ENCODE measurements at regions not wholly inside any gene's neighbourhood (a gene's known extent, or its start where the extent isn't known, plus 50 kb on each side); places are given as distances from the start of the nearest gene placed in this dataset.
"Not testable (repeated sequence)": the region's sequence is repeated elsewhere in the genome, so short reads cannot be mapped to it uniquely, and the experiment has no call there.

DNA sequence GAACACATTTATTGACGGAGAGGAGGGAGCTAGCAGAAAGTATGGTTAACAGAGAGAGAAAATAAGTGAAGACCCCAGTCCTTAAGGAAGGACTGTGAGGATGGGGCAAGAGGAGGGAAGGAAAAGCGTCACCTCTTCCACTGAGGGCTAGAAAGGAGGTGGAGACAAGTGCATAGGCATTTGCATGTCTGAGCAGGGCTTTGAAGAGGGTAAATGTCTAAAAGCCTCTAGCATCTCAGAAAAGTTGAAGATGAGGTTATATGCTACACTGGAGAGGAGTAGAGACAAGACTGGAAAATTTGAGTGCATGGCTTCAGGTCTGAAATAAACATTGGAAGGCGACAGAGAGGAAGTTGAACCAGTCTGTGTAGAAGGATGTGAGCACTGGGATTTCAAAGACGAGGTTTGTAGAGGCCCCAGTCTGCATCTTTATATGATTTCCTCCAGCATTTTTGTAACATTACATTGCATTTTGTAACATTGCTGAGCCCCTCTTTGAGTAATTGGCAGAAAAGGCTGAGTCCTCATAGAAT, 98.5 kb upstream of the IFNG-AS1 start:
- Mint-ChIP-seq H3K36me3 (no peaks in the 10 kb centered on the region), H3K4me3 (no peak overlapping the region), H3K27ac (no peak overlapping the region), H3K27me3 (peaks cover 21 to 22% of the 10 kb centered on the region in 2 donors), H3K9me3 (no peaks in the 10 kb centered on the region), H3K4me1 (ENCODE audit: low read depth in 2 of 2) (peaks cover 9 to 12% of the 10 kb centered on the region in 2 donors)
- ATAC-seq (no peak), DNase-seq (ENCODE audit: low spot score) (no peak)

DNA sequence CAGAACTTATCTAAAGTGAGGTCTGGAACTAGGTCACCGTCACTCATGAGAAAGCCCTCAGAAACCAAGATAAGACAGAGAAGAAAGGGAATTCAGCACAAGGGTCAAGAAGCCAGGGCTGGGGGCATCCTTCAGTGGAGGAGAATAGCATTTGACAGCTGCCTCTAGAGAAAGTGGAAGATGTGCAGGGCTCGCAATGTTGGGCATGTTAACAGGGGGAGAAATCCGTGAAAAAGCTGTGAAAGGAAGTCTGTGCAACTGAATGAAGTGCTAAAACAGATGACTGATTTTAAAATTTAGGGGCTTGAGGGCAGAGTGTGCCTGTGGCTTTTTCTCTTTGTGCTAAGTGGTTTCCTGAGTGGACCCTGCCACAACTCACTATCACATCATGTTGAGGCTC, 97.7 kb upstream of the IFNG-AS1 start:
- H3K4me3 Mint-ChIP-seq, result no peak overlapping the region
- no peak overlapping the region for H3K27ac Mint-ChIP-seq
- no peak for ATAC-seq
- peaks cover 19 to 22% of the 10 kb centered on the region in 2 donors for H3K27me3 Mint-ChIP-seq
- no peaks in the 10 kb centered on the region for H3K9me3 Mint-ChIP-seq
- DNase-seq (ENCODE audit: low spot score), result no peak
- peaks cover 9 to 12% of the 10 kb centered on the region in 2 donors for H3K4me1 Mint-ChIP-seq (ENCODE audit: low read depth in 2 of 2)
- no peaks in the 10 kb centered on the region for H3K36me3 Mint-ChIP-seq

DNA sequence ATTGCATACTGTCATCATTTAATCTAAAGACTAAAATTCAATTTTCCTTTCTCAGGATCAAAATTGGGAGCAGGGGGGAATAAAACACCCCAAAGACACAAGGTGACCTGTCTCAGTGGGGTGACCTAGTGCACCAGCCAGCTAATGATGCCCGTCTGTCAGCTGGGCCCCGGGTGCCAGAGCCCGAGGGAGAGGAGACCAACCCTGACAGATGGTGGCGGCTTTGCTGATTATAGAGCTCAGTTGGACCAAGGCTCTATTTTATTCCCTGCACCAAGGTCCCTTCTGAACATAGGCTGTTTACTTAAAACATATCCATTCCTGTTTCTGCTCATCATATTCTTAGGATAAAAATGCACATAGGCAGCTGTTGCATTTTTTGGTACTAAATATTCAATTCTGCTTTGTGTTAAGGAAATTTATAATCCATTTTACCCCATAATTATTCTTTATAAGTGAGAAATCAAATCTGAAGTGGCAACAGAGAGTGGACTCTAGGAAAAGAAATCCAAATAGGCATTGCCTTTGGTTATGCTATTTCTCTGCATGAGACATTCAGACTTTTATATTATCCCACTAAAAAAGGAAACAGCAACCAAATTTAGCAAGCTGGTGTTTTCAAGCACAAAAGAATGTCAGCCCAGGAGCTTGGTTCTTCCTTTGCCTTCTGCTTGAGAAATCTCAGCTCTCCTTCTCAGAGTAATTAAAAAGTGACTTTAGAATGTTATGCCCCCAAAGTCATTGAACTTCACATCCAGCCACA, 96.8 kb upstream of the IFNG-AS1 start:
- H3K4me1 Mint-ChIP-seq (ENCODE audit: low read depth in 2 of 2), result peaks cover 9 to 12% of the 10 kb centered on the region in 2 donors
- H3K36me3 Mint-ChIP-seq, result no peaks in the 10 kb centered on the region
- DNase-seq (ENCODE audit: low spot score) (no peak), ATAC-seq (no peak)
- no peak overlapping the region for H3K27ac Mint-ChIP-seq
- H3K9me3 Mint-ChIP-seq, result no peaks in the 10 kb centered on the region
- H3K27me3 Mint-ChIP-seq, result peaks cover 14 to 15% of the 10 kb centered on the region in 2 donors
- H3K4me3 Mint-ChIP-seq, result no peak overlapping the region

- H3K36me3 Mint-ChIP-seq, result no peaks in the 10 kb centered on the region
- H3K27me3 Mint-ChIP-seq, result peaks cover 14% of the 10 kb centered on the region in 2 donors
- no peak overlapping the region for H3K27ac Mint-ChIP-seq
- H3K9me3 Mint-ChIP-seq, result no peaks in the 10 kb centered on the region
- peaks cover 9 to 12% of the 10 kb centered on the region in 2 donors for H3K4me1 Mint-ChIP-seq (ENCODE audit: low read depth in 2 of 2)
- no peak overlapping the region for H3K4me3 Mint-ChIP-seq
- DNase-seq (ENCODE audit: low spot score), result no peak
- ATAC-seq, result no peak
Observed at GRCh38 chr12:67893022-67893580, 96.1 kb upstream of the IFNG-AS1 start.

DNA sequence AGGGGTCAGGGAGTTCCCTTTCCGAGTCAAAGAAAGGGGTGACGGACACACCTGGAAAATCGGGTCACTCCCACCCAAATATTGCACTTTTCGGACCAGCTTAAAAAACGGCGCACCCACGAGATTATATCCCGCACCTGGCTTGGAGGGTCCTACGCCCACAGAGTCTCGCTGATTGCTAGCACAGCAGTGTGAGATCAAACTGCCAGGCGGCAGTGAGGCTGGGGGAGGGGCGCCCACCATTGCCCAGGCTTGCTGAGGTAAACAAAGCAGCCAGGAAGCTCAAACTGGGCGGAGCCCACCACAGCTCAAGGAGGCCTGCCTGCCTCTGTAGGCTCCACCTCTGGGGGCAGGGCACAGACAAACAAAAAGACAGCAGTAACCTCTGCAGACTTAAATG, 88.8 kb upstream of the IFNG-AS1 start:
- H3K36me3 Mint-ChIP-seq; DNase-seq (ENCODE audit: low spot score); H3K4me1 Mint-ChIP-seq (ENCODE audit: low read depth in 2 of 2); H3K9me3 Mint-ChIP-seq; ATAC-seq; H3K4me3 Mint-ChIP-seq; H3K27me3 Mint-ChIP-seq; H3K27ac Mint-ChIP-seq: not testable (repeated sequence)

GRCh38 chr12:67909091-67909531, 80.1 kb upstream of the IFNG-AS1 start:
- no peaks in the 10 kb centered on the region for H3K36me3 Mint-ChIP-seq
- peaks cover 26 to 39% of the 10 kb centered on the region in 2 donors for H3K27me3 Mint-ChIP-seq
- no peak overlapping the region for H3K27ac Mint-ChIP-seq
- no peaks in the 10 kb centered on the region for H3K4me1 Mint-ChIP-seq (ENCODE audit: low read depth in 2 of 2)
- ATAC-seq, result no peak
- no peak for DNase-seq (ENCODE audit: low spot score)
- no peak overlapping the region for H3K4me3 Mint-ChIP-seq
- H3K9me3 Mint-ChIP-seq, result no peaks in the 10 kb centered on the region

DNA sequence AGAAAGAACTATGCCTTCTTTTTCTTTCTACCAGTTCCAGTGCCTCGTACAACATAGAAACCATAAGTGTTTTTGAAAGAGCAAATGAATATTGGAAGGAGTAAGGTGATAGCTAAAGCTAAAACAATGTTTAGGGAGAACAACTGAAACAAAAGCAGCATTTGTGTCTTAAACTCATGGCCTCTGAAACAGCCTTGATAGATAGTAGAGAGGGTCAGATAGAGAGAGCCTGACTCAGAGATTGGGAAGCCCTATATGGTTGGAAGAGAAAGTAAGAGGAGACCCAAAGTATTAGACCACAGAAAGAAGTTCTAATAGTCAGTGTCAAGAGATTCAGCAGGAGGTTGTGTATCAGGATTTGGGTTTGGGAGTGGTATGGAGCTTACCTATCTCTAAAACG, 79.6 kb upstream of the IFNG-AS1 start:
- Mint-ChIP-seq H3K4me1 (ENCODE audit: low read depth in 2 of 2) (no peaks in the 10 kb centered on the region), H3K4me3 (no peak overlapping the region), H3K36me3 (no peaks in the 10 kb centered on the region), H3K27ac (no peak overlapping the region), H3K9me3 (no peaks in the 10 kb centered on the region), H3K27me3 (peaks cover 26 to 39% of the 10 kb centered on the region in 2 donors)
- ATAC-seq, result no peak
- no peak for DNase-seq (ENCODE audit: low spot score)

DNA sequence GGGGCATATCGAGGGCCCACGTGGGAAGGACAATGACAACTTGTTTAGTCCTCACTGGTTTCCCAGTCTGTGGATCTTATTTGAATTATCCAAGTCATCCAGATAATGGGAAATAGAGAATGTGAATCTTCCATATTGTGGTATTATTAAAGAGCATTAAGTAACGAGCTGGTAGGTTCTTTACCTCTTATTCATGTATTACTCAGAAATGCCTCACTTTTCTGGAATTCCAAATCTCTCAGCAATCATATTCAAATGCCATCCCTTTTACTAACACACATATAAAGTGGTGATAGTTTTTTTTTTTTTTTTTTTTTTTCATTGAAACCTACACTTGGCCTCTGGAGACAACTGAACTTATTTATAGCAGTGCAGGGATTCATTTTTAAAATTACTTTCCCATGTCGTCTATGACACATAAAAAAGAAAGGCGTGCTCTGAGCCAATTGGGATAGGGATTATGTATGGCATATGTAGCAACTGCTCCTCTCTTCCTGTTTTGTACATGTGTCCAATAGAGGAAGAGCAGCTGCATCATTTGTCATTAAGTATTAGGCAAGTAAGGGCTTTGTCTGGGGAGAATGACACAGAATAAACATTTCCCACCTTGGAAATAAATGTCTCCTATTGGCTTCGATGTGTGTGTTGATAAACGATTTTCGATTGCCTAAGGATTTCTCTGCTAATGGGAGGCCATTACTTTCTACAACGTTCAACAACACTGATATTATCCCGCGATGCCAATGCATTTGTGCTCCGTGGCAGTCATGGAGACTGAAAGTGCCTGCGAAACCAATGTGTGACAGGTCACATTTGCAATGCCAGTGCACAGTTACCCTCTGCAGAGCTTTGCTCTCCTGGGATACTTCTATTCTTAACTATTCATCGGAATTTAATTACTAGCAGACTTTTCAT, 78.6 kb upstream of the IFNG-AS1 start:
- no peak overlapping the region for H3K4me3 Mint-ChIP-seq
- DNase-seq (ENCODE audit: low spot score), result no peak
- H3K27me3 Mint-ChIP-seq, result peaks cover 26 to 39% of the 10 kb centered on the region in 2 donors
- no peaks in the 10 kb centered on the region for H3K4me1 Mint-ChIP-seq (ENCODE audit: low read depth in 2 of 2)
- H3K27ac Mint-ChIP-seq, result no peak overlapping the region
- no peaks in the 10 kb centered on the region for H3K36me3 Mint-ChIP-seq
- no peak for ATAC-seq
- no peaks in the 10 kb centered on the region for H3K9me3 Mint-ChIP-seq

DNA sequence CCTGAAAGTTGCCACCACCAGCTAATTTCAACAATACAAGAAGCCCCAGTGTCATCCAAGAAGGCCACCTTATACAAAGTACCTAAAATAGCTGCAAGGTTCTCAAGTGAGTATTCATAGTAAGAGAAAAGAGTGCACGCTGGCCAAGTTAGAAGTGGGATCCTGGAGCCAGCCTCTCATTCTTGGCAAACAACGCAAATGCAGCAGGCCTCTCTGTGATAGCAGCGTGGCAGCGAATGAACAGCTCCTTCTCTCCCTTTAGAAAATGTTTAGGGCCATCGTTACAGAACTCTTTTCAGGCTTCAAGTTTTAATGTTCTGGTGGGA, 78.0 kb upstream of the IFNG-AS1 start:
- DNase-seq (ENCODE audit: low spot score) (no peak), ATAC-seq (no peak)
- Mint-ChIP-seq H3K9me3 (no peaks in the 10 kb centered on the region), H3K27me3 (peaks cover 26 to 42% of the 10 kb centered on the region in 2 donors), H3K27ac (no peak overlapping the region), H3K36me3 (no peaks in the 10 kb centered on the region), H3K4me3 (no peak overlapping the region), H3K4me1 (ENCODE audit: low read depth in 2 of 2) (no peaks in the 10 kb centered on the region)

DNA sequence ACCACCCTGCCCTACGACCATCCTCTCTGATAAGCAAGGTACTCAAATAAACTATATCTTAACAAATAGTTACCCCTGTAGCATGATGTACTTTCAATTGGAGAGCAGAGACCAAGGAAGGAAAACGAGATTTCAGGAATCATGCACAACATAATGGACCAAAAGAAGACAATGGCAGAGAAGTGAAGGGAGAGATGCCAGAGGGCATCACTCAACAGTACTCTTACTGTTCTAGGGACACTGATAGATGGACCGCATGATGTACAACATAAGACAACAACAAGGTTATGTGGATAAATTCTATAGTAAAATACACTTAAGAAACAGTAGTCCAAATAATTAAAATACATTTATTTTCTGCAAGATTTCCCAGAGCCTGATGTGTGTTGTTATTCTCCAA, 77.5 kb upstream of the IFNG-AS1 start:
- Mint-ChIP-seq H3K4me3 (no peak overlapping the region), H3K4me1 (ENCODE audit: low read depth in 2 of 2) (no peaks in the 10 kb centered on the region), H3K36me3 (no peaks in the 10 kb centered on the region), H3K27me3 (peaks cover 28 to 47% of the 10 kb centered on the region in 2 donors), H3K27ac (no peak overlapping the region), H3K9me3 (no peaks in the 10 kb centered on the region)
- DNase-seq (ENCODE audit: low spot score) (no peak), ATAC-seq (no peak)

GRCh38 chr12:67915335-67915851, 73.9 kb upstream of the IFNG-AS1 start:
- H3K4me3 Mint-ChIP-seq, result no peak overlapping the region
- ATAC-seq, result no peak
- no peaks in the 10 kb centered on the region for H3K36me3 Mint-ChIP-seq
- H3K27ac Mint-ChIP-seq, result no peak overlapping the region
- no peaks in the 10 kb centered on the region for H3K4me1 Mint-ChIP-seq (ENCODE audit: low read depth in 2 of 2)
- peaks cover 19 to 37% of the 10 kb centered on the region in 2 donors for H3K27me3 Mint-ChIP-seq
- DNase-seq (ENCODE audit: low spot score), result no peak
- no peaks in the 10 kb centered on the region for H3K9me3 Mint-ChIP-seq

DNA sequence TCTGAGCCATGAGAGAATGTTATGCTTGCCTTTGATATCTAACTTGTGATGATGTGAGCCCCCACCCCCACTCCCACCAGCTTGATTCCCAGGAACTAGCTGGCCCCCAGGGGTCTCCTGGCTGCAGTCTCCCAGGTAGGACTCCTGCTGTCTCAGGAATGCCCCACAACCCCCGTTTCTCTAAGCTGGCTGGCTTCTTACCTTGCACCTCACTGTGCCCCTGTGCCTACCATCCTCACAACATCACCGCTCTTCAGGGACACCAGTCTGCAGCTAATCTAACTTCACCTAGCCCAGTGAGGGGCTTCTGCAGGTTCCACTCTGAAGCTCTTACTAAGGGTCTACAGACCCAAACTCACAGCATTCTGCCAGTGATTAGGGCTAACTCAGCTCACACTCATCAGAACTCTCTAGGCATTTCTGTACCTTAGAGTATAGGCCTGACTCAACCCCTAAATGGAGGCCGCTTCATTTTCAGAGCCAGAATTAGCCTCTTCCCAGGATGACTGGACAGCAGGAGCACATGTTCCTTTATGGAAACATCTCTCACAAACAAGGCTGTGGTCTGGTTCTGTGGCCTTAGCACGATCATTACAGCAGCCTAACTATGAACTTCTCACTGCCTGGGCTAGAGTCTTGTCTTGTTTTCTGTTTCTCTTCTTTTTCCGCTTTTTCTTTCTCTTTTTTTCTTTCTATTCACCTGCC, 72.8 kb upstream of the IFNG-AS1 start:
- DNase-seq (ENCODE audit: low spot score) (no peak), ATAC-seq (no peak)
- H3K4me3 Mint-ChIP-seq, result no peak overlapping the region
- peaks cover 20 to 32% of the 10 kb centered on the region in 2 donors for H3K27me3 Mint-ChIP-seq
- H3K9me3 Mint-ChIP-seq, result no peaks in the 10 kb centered on the region
- H3K36me3 Mint-ChIP-seq, result no peaks in the 10 kb centered on the region
- H3K4me1 Mint-ChIP-seq (ENCODE audit: low read depth in 2 of 2), result no peaks in the 10 kb centered on the region
- H3K27ac Mint-ChIP-seq, result no peak overlapping the region

- peaks cover 12 to 20% of the 10 kb centered on the region in 2 donors for H3K27me3 Mint-ChIP-seq
- ATAC-seq (no peak), DNase-seq (ENCODE audit: low spot score) (no peak)
- H3K4me3 Mint-ChIP-seq, result no peak overlapping the region
- no peaks in the 10 kb centered on the region for H3K4me1 Mint-ChIP-seq (ENCODE audit: low read depth in 2 of 2)
- H3K36me3 Mint-ChIP-seq, result no peaks in the 10 kb centered on the region
- H3K27ac Mint-ChIP-seq, result no peak overlapping the region
- no peaks in the 10 kb centered on the region for H3K9me3 Mint-ChIP-seq
Observed at GRCh38 chr12:67917811-67918210, 71.4 kb upstream of the IFNG-AS1 start.
